Neutrophil (primary cell): ENCODE measurements at regions not wholly inside any gene's neighbourhood (a gene's known extent, or its start where the extent isn't known, plus 50 kb on each side); places are given as distances from the start of the nearest gene placed in this dataset.

Source experiments
- H3K27ac ChIP-seq: fragments of 200-600 bp; sonication (generic); 2 replicates; pipeline ENCODE4 v1.5.1; 2016; ENCODE audit warnings: mild to moderate bottlenecking, moderate library complexity
- H3K27me3 ChIP-seq: fragments of 200-600 bp; sonication (generic); 2 replicates; pipeline ENCODE4 v1.6.0; 2016; ENCODE audit warnings: mild to moderate bottlenecking
- H3K36me3 ChIP-seq: fragments of 200-600 bp; sonication (generic); 2 replicates; pipeline ENCODE4 v1.5.1; 2017
- H3K4me1 ChIP-seq, 2 experiments: fragments of 200-600 bp in 1 of 2; sonication (generic) in 1 of 2; 1 replicate in 1 of 2; 2 replicates in 1 of 2; pipeline versions ENCODE4 v1.5.1 to v1.6.1; 2013 to 2016; ENCODE audit warnings: low read depth in 1 of 2, low read length in 1 of 2, mild to moderate bottlenecking in 1 of 2, moderate library complexity in 1 of 2; ENCODE audit not compliant: control insufficient read depth in 1 of 2, insufficient read depth in 1 of 2
- H3K4me3 ChIP-seq, 2 experiments: fragments of 200-600 bp in 1 of 2; sonication (generic) in 1 of 2; 1 replicate in 1 of 2; 2 replicates in 1 of 2; pipeline ENCODE4 v1.5.1; 2013 to 2016; ENCODE audit warnings: low read depth in 1 of 2, low read length in 1 of 2, mild to moderate bottlenecking in 1 of 2, moderate library complexity in 1 of 2
- H3K9me3 ChIP-seq: fragments of 200-600 bp; sonication (generic); 2 replicates; pipeline ENCODE4 v1.5.1; 2016
- CTCF ChIP-seq: fragments of 200-600 bp; sonication (generic); IDR thresholded peaks from 2 replicates; pipeline ENCODE4 v1.5.1; 2016; ENCODE audit warnings: antibody characterized with exemption

DNA sequence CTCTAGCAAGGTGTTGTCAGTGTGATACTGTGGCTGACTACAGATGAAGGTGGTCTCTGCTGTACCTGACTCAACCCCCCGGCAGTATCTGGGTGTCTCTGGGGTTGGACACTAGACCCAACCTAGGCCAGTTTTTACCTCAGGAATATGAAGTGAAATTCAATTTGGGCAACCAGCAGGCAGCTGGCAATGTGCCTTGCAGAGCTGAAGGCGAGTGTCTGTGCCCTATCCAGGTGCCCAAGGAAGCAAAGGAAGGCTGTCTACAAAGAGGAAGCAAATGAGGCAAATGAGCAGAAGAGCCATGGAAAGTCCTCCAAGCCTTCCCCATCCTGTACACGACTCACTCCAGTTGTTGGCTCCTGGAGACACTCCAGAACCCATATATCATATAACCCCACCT, 264.6 kb upstream of the AGAP1 start:
- H3K27me3 ChIP-seq: no peaks in the 10 kb centered on the region
- no peaks in the 10 kb centered on the region for H3K36me3 ChIP-seq
- no peak overlapping the region for H3K27ac ChIP-seq
- no peaks in the 10 kb centered on the region for H3K4me1 ChIP-seq
- no peaks in the 10 kb centered on the region for H3K9me3 ChIP-seq
- H3K4me3 ChIP-seq: no peak overlapping the region
- TF ChIP-seq CTCF: no peak

DNA sequence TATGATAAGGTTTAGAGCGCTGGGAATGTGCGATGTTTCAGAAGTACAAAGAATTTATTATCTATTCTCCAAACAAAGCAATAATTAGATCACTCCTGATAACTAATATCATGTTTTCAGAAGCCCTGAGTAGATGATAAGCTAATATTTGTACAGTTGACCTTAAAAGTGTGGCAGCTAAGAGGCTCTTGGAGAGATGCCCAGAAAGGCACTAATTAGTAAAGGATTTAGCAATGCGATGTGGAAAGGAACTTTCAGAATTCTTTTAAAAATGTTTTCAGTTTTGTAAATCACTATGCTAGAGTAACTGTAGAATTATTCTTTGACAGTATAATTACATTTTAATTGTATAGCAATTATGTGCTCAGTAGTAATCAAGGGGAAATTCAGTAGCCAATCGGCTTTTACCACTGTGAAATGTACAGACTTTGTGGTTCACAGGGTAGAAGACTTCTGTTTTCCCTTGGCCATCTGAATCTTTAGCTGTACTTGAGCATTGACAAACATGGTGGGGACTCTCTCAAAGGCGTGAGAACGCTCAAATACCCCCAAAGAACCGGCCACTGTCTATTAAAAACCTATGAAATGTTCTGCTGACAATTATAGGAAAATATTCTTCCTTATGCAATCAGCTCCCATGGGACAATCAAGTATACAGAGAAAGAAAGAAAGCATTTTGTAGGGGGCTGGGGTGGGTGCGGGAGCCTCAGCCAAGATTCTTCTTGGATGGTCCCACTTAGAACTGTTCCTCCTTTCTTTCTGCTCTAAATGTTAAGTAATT, 262.8 kb upstream of the AGAP1 start:
- H3K27ac ChIP-seq: no peak overlapping the region
- no peaks in the 10 kb centered on the region for H3K27me3 ChIP-seq
- no peaks in the 10 kb centered on the region for H3K4me1 ChIP-seq
- no peaks in the 10 kb centered on the region for H3K9me3 ChIP-seq
- H3K4me3 ChIP-seq: no peak overlapping the region
- H3K36me3 ChIP-seq: no peaks in the 10 kb centered on the region
- no peak for TF ChIP-seq CTCF

- TF ChIP-seq CTCF: no peak
- no peaks in the 10 kb centered on the region for H3K36me3 ChIP-seq
- H3K4me1 ChIP-seq: no peaks in the 10 kb centered on the region
- no peak overlapping the region for H3K4me3 ChIP-seq
- no peaks in the 10 kb centered on the region for H3K27me3 ChIP-seq
- no peaks in the 10 kb centered on the region for H3K9me3 ChIP-seq
- no peak overlapping the region for H3K27ac ChIP-seq
Observed at GRCh38 chr2:235232449-235233433, 261.1 kb upstream of the AGAP1 start.

GRCh38 chr2:235234736-235235135, 259.1 kb upstream of the AGAP1 start:
- Histone ChIP-seq H3K27ac (no peak overlapping the region), H3K27me3 (no peaks in the 10 kb centered on the region), H3K4me3 (no peak overlapping the region), H3K9me3 (no peaks in the 10 kb centered on the region), H3K4me1 (no peaks in the 10 kb centered on the region), H3K36me3 (no peaks in the 10 kb centered on the region)
- no peak for TF ChIP-seq CTCF

GRCh38 chr2:235235977-235236767, 257.7 kb upstream of the AGAP1 start:
- no peak for TF ChIP-seq CTCF
- Histone ChIP-seq H3K9me3 (no peaks in the 10 kb centered on the region), H3K4me3 (no peak overlapping the region), H3K27me3 (peaks cover 4% of the 10 kb centered on the region), H3K36me3 (no peaks in the 10 kb centered on the region), H3K27ac (no peak overlapping the region), H3K4me1 (no peaks in the 10 kb centered on the region)
